HG02798 (cell line): ENCODE measurements at regions not wholly inside any gene's neighbourhood (a gene's known extent, or its start where the extent isn't known, plus 50 kb on each side); places are given as distances from the start of the nearest gene placed in this dataset.
"Not testable (repeated sequence)": the region's sequence is repeated elsewhere in the genome, so short reads cannot be mapped to it uniquely, and the experiment has no call there.

Experiments
- ATAC-seq: cut with Tn5 transposase; IDR thresholded peaks from one replicate; pipeline ENCODE4 v1.9.1; 2021; ENCODE audit warnings: mild to moderate bottlenecking; ENCODE audit not compliant: unreplicated experiment, poor library complexity

GRCh38 chr10:32217216-32217615, 129.7 kb downstream of the EPC1 start:
- ATAC-seq, result no peak

DNA sequence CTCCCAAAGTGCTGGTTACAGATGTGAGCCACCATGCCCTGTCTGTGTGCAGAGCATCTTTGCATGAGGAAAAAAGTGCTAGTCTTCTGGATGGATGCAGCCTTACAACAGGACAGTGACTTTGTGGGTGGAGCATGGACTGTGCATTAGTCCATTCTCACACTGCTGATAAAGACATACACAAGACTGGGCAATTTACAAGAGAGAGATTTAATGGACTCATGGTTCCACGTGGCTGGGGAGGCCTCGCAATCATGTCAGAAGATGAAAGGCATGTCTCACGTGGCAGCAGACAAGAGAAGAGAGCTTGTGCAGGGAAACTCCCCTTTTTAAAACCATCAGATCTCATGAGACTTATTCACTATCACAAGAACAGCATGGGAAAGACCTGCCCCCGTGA, 133.1 kb downstream of the EPC1 start:
- not testable (repeated sequence) for ATAC-seq

DNA sequence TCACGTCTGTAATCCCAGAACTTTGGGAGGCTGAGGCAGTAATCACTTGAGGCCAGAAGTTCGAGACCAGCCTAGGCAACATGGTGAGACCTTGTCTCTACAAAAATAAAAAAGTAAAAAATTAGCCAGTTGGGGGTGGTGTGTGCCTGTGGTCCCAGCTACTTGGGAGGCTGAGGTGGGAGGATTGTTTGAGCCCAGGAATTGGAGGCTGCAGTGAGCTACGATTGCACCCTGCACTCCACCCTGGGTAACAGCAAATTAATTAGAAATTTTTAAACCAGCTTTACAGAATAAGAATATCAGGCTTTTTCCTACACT, 136.0 kb downstream of the EPC1 start:
- ATAC-seq, result no peak

DNA sequence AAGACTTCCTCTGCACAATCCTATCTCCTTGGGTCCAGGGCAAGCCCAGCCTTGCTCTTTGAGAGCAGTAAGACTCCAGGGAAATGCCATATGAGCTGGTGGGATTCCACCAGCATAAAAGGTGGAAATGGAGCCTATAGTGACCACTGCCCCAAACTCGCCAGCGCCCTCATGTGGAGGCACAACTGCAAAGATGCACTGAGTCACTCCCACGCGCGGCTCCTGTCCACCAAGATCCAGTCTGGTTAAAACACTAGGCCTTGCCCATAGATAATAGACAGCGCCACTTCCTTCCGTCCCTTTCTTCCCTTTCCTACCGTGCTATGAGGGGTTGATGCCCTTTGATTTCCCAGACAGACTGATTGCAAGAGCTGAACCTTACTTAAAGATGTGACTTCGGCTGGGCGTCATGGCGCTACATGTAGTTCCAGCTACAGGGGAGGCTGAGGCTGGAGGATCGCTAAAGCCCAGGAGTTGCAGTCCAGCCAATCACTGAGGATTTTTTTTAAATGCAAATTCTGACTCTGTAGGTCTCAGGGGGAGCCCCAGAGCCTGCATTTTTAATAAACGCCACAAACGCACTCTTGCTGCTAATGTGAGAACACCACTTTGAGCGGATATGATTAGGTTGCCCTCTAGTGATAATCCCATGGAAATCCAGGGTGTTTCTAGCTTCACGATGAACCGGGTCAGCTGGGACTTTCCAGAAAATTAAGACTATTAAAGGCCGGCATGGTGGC, 136.5 kb downstream of the EPC1 start:
- no peak for ATAC-seq

GRCh38 chr10:32208005-32208404, 139.0 kb downstream of the EPC1 start:
- not testable (repeated sequence) for ATAC-seq

GRCh38 chr10:32207544-32207943, 139.4 kb downstream of the EPC1 start:
- ATAC-seq, result peak; percentile 79

GRCh38 chr10:32205670-32206069, 141.3 kb downstream of the EPC1 start:
- no peak for ATAC-seq

DNA sequence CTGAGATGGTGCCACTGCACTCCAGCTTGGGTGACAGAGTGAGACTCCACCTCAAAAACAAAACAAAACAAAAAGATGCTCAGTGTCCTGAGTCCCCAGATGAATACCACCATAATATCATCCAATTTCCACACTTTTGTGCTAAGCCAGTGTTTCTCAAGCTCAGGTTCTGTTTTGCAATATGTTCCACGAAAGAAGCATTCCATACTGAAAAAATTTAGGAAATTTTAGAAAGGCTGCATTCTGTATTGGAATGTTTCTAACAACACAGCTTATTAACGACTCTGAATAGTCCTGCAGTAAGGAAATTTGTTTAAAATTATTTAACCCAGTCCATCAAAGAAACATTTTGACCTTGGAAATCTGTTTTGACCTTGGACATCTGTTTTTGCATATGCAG, 142.4 kb downstream of the EPC1 start:
- ATAC-seq, result no peak

- ATAC-seq, result no peak
These were observed 143.6 kb upstream of the KIF5B start for GRCh38 chr10:32199714-32200394.

DNA sequence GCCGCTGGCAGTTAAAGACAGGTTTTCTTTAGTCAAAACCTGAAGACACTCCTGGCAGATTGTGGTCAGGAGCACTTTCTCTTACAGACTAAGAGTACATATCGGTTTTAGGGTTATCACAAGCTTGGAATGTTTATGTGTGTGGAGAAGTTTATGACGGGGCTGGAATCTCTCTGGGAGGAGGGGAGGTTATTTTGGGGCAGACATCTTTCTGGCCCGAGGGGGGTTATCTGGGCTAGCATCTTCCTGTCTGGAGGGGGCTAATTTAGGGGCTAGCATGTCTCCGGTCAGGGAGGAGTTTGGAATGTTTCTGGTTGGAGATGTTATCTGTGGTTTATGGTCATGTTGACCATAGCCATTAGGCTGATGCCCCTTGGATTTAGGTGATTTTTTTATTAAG, 141.2 kb upstream of the KIF5B start:
- no peak for ATAC-seq

DNA sequence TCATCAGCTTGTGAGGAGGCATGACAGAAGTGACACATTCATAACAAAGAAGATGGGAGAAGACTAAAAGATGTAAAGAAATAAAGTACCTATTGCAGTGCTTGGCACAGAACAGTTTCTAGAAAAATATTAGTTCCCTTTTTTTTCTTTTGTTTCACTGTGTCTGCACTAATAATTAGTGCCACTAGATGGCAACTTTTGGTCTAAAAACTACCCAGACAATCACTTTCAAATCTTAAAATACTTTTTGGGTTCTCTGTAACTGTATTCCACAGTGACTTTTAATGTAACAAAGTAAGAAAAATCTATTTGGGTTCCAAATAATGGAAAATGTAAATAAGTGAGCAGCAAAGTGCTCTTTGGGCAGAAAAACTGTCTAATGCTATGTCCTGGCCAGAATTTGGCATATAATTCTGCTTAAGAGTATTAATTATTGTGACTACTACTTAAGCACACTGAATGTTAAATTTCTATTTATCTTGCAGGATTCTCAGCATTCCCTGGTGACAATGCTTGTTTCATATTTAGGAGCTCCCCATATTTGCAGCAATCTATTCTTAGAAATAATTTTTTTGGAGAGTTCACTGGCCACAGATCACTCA, 134.8 kb upstream of the KIF5B start:
- ATAC-seq, result peak; percentile 62

GRCh38 chr10:32189400-32190084, 133.3 kb upstream of the KIF5B start:
- ATAC-seq, result no peak

GRCh38 chr10:32188601-32189000, 132.4 kb upstream of the KIF5B start:
- ATAC-seq, result not testable (repeated sequence)

DNA sequence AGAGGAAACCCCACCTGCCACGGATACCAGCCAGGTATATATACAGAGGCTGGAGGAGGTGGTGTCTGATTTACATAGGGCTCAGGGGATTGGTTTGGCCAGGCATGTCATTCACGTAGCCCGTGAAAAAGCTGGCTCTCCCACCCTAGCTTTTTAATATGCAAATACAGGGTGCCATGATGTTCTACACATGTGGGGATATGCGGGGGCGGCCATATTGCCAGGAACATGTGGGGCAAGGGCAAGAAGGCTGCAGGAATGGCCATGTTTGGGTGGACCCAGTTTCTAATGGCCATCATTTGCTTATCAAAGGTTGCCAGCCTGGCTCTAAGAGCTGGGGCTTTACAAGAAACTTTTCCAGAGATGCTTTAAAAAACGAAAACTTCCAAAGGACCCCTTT, 131.5 kb upstream of the KIF5B start:
- no peak for ATAC-seq

- ATAC-seq, result not testable (repeated sequence)
These were observed 127.4 kb upstream of the KIF5B start for GRCh38 chr10:32183652-32184051.

DNA sequence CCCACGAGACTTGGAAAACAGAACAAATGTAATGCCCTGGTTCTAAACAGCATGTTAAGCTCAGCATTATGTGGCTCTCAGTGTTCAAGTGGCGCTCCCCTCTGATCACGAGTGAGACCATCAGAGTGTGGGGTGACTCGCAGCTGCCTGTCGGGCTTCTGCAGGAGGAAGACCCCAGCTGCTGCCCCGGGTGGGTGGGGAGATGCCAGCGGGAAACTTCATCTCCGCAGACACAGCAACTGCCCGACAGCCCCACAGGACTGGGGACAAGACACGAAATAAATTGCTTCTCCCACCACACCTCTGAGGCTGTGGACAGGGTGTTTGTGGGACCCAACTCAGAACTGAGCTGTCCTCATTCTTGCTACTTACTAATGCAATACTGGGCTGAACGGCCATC, 126.3 kb upstream of the KIF5B start:
- ATAC-seq, result no peak

- no peak for ATAC-seq
These were observed 124.4 kb upstream of the KIF5B start for GRCh38 chr10:32180390-32181280.

GRCh38 chr10:32179836-32180235, 123.6 kb upstream of the KIF5B start:
- ATAC-seq, result no peak

DNA sequence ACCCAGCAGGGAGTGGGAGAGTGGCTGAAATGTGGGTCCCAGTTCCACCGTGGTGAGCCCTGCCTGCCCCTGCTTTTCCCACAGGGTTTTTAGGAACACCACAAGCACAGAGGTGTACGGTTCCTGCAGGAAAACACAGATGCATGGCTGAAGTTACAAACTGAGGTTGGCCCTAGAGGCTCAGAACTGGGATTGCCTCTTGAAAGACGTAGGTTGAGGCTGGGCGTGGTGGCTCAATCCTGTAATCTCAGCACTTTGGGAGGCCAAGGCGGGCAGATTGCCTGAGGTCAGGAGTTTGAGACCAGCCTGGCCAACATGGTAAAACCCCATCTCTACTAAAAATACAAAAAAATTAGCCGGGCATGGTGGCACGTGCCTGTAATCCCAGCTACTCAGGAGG, 121.4 kb upstream of the KIF5B start:
- not testable (repeated sequence) for ATAC-seq

GRCh38 chr10:32175629-32176028, 119.4 kb upstream of the KIF5B start:
- ATAC-seq, result no peak
